ENCODE measurements at regions not wholly inside any gene's neighbourhood (a gene's known extent, or its start where the extent isn't known, plus 50 kb on each side); places are given as distances from the start of the nearest gene placed in this dataset.
A peak's percentile ranks its signal among the peaks of the same experiment; 100 is the strongest.

- no peak for DNase-seq (ENCODE audit: extremely low read depth in 1 of 2, low read depth in 1 of 2)
Measured at GRCh38 chr2:40507432-40507831, 55.5 kb upstream of the SLC8A1 start.

GRCh38 chr2:40510304-40510703 is 58.4 kb upstream of the SLC8A1 start:
- no peak for DNase-seq (ENCODE audit: extremely low read depth in 1 of 2, low read depth in 1 of 2)

- no peak for DNase-seq (ENCODE audit: extremely low read depth in 1 of 2, low read depth in 1 of 2)
Measured at GRCh38 chr2:40511661-40512213, 59.8 kb upstream of the SLC8A1 start.

- no peak for DNase-seq (ENCODE audit: extremely low read depth in 1 of 2, low read depth in 1 of 2)
Measured at GRCh38 chr2:40512256-40512655, 60.4 kb upstream of the SLC8A1 start.

- no peak for DNase-seq (ENCODE audit: extremely low read depth in 1 of 2, low read depth in 1 of 2)
Measured at GRCh38 chr2:40513201-40513600, 61.3 kb upstream of the SLC8A1 start.

GRCh38 chr2:40516604-40517003 is 64.7 kb upstream of the SLC8A1 start:
- no peak for DNase-seq (ENCODE audit: extremely low read depth in 1 of 2, low read depth in 1 of 2)

GRCh38 chr2:40528564-40528963 is 76.7 kb upstream of the SLC8A1 start:
- DNase-seq (ENCODE audit: extremely low read depth in 1 of 2, low read depth in 1 of 2) = no peak

GRCh38 chr2:40531359-40531758 is 79.5 kb upstream of the SLC8A1 start:
- DNase-seq (ENCODE audit: extremely low read depth in 1 of 2, low read depth in 1 of 2) = no peak

GRCh38 chr2:40534528-40534927 is 82.6 kb upstream of the SLC8A1 start:
- no peak for DNase-seq (ENCODE audit: extremely low read depth in 1 of 2, low read depth in 1 of 2)

GRCh38 chr2:40535972-40536371 is 84.1 kb upstream of the SLC8A1 start:
- no peak for DNase-seq (ENCODE audit: extremely low read depth in 1 of 2, low read depth in 1 of 2)

GRCh38 chr2:40540026-40540425 is 88.1 kb upstream of the SLC8A1 start:
- no peak for DNase-seq (ENCODE audit: extremely low read depth in 1 of 2, low read depth in 1 of 2)

GRCh38 chr2:40543381-40543780 is 91.5 kb upstream of the SLC8A1 start:
- DNase-seq (ENCODE audit: extremely low read depth in 1 of 2, low read depth in 1 of 2) = no peak

- no peak for DNase-seq (ENCODE audit: extremely low read depth in 1 of 2, low read depth in 1 of 2)
Measured at GRCh38 chr2:40544072-40544471, 92.2 kb upstream of the SLC8A1 start.

GRCh38 chr2:40545645-40546044 is 93.8 kb upstream of the SLC8A1 start:
- no peak for DNase-seq (ENCODE audit: extremely low read depth in 1 of 2, low read depth in 1 of 2)

- no peak for DNase-seq (ENCODE audit: extremely low read depth in 1 of 2, low read depth in 1 of 2)
Measured at GRCh38 chr2:40546439-40547191, 94.7 kb upstream of the SLC8A1 start.

GRCh38 chr2:40548521-40548920 is 96.6 kb upstream of the SLC8A1 start:
- DNase-seq (ENCODE audit: extremely low read depth in 1 of 2, low read depth in 1 of 2) = no peak

GRCh38 chr2:40550085-40550484 is 98.2 kb upstream of the SLC8A1 start:
- no peak for DNase-seq (ENCODE audit: extremely low read depth in 1 of 2, low read depth in 1 of 2)

- no peak for DNase-seq (ENCODE audit: extremely low read depth in 1 of 2, low read depth in 1 of 2)
Measured at GRCh38 chr2:40551081-40551480, 99.2 kb upstream of the SLC8A1 start.

- DNase-seq (ENCODE audit: extremely low read depth in 1 of 2, low read depth in 1 of 2) = peak in 1 of 2 donors; percentile 7
Measured at GRCh38 chr2:40554665-40555294, 102.9 kb upstream of the SLC8A1 start.

GRCh38 chr2:40556293-40556692 is 104.4 kb upstream of the SLC8A1 start:
- no peak for DNase-seq (ENCODE audit: extremely low read depth in 1 of 2, low read depth in 1 of 2)

GRCh38 chr2:40556739-40557138 is 104.8 kb upstream of the SLC8A1 start:
- no peak for DNase-seq (ENCODE audit: extremely low read depth in 1 of 2, low read depth in 1 of 2)

- no peak for DNase-seq (ENCODE audit: extremely low read depth in 1 of 2, low read depth in 1 of 2)
Measured at GRCh38 chr2:40558761-40559160, 106.9 kb upstream of the SLC8A1 start.
